ENCODE measurements at regions not wholly inside any gene's neighbourhood (a gene's known extent, or its start where the extent isn't known, plus 50 kb on each side); places are given as distances from the start of the nearest gene placed in this dataset.

GRCh38 chr3:71912839-71913495 lies 128.0 kb upstream of the PROK2 start:
- TF ChIP-seq, protein P1, sequence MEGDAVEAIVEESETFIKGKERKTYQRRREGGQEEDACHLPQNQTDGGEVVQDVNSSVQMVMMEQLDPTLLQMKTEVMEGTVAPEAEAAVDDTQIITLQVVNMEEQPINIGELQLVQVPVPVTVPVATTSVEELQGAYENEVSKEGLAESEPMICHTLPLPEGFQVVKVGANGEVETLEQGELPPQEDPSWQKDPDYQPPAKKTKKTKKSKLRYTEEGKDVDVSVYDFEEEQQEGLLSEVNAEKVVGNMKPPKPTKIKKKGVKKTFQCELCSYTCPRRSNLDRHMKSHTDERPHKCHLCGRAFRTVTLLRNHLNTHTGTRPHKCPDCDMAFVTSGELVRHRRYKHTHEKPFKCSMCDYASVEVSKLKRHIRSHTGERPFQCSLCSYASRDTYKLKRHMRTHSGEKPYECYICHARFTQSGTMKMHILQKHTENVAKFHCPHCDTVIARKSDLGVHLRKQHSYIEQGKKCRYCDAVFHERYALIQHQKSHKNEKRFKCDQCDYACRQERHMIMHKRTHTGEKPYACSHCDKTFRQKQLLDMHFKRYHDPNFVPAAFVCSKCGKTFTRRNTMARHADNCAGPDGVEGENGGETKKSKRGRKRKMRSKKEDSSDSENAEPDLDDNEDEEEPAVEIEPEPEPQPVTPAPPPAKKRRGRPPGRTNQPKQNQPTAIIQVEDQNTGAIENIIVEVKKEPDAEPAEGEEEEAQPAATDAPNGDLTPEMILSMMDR (conservative IDR thresholded peaks at IDR 0.05; ENCODE audit: low read depth, low read length), result no peak
- TF ChIP-seq EZH2 (IDR thresholded peaks at IDR 0.05; ENCODE audit: borderline replicate concordance, low read depth, low read length, poor library complexity, severe bottlenecking), result no peak
